IMR-90 (cell line): ENCODE measurements at regions not wholly inside any gene's neighbourhood (a gene's known extent, or its start where the extent isn't known, plus 50 kb on each side); places are given as distances from the start of the nearest gene placed in this dataset.

Experiments
- ATAC-seq: fragments of 200-7000 bp; cut with Tn5 transposase; 2 replicates; pipeline ENCODE4 v1.9.1; 2020; ENCODE audit warnings: low read depth, mild to moderate bottlenecking, moderate library complexity
- BruUV-seq: library from RNA; stranded (reverse); fragments of 400-500 nt; replicated peaks from 2 replicates; lab custom pipeline; 2021; lab: Mats Ljungman, UMichigan
- CTCF ChIA-PET: fragments of 300-600 bp; formaldehyde crosslinking; extraction: SDS; loops from one replicate; lab custom pipeline; 2021; ENCODE audit warnings: antibody characterized with exemption; lab: Yijun Ruan, JAX
- POLR2A ChIA-PET: fragments of 300-600 bp; sonication (Branson Sonifier 250); formaldehyde crosslinking; loops from one replicate; lab custom pipeline; 2022; ENCODE audit warnings: antibody characterized with exemption; ENCODE audit not compliant: unreplicated experiment; lab: Charles Lee
- DNase-seq: peaks from one replicate; pipeline ENCODE4 v3.0.0; 2013
- H2AFZ ChIP-seq: replicated peaks from 2 replicates; pipeline ENCODE3; 2013; ENCODE audit warnings: low read length, mild to moderate bottlenecking; ENCODE audit not compliant: poor library complexity
- H2AK5ac ChIP-seq: 2 replicates; pipeline ENCODE4 v1.6.1; 2013; ENCODE audit warnings: low read depth, low read length, inconsistent platforms
- H2AK9ac ChIP-seq: replicated peaks from 2 replicates; pipeline ENCODE3; 2013; ENCODE audit warnings: mild to moderate bottlenecking, low read depth, low read length, moderate library complexity; ENCODE audit not compliant: poor library complexity
- H2BK120ac ChIP-seq: 2 replicates; pipeline ENCODE4 v1.6.1; 2013; ENCODE audit warnings: low read depth, low read length, inconsistent platforms
- H2BK15ac ChIP-seq: 3 replicates; pipeline ENCODE4 v1.6.1; 2013; ENCODE audit warnings: low read depth, low read length, inconsistent platforms
- H2BK20ac ChIP-seq: 2 replicates; pipeline ENCODE4 v1.6.1; 2013; ENCODE audit warnings: low read depth, mild to moderate bottlenecking, inconsistent platforms, low read length, moderate library complexity
- H2BK5ac ChIP-seq: 2 replicates; pipeline ENCODE4 v1.6.1; 2013; ENCODE audit warnings: mild to moderate bottlenecking, low read depth, low read length, inconsistent platforms; ENCODE audit not compliant: poor library complexity, severe bottlenecking
- H3K14ac ChIP-seq: replicated peaks from 2 replicates; pipeline ENCODE4 v1.6.1; 2013; ENCODE audit warnings: low read depth, low read length, inconsistent platforms
- H3K18ac ChIP-seq: 2 replicates; pipeline ENCODE4 v1.6.1; 2013; ENCODE audit warnings: low read depth, low read length, control low read depth
- H3K23ac ChIP-seq: 2 replicates; pipeline ENCODE4 v1.6.1; 2013; ENCODE audit warnings: low read depth, low read length, inconsistent platforms
- H3K27ac ChIP-seq: 2 replicates; pipeline ENCODE4 v1.5.1; 2013; ENCODE audit warnings: mild to moderate bottlenecking, control low read depth, low read length; ENCODE audit not compliant: insufficient read depth
- H3K27me3 ChIP-seq: 2 replicates; pipeline ENCODE4 v1.6.1; 2013; ENCODE audit warnings: low read length; ENCODE audit not compliant: control insufficient read depth, insufficient read depth
- H3K36me3 ChIP-seq: 2 replicates; pipeline ENCODE4 v1.6.1; 2013; ENCODE audit warnings: low read length, mixed read lengths; ENCODE audit not compliant: control insufficient read depth, insufficient read depth
- H3K4ac ChIP-seq: 2 replicates; pipeline ENCODE4 v1.6.1; 2013; ENCODE audit warnings: low read depth, low read length, inconsistent platforms
- H3K4me1 ChIP-seq: 2 replicates; pipeline ENCODE4 v1.6.1; 2013; ENCODE audit warnings: low read length, mixed read lengths; ENCODE audit not compliant: control insufficient read depth, insufficient read depth
- H3K4me2 ChIP-seq: 2 replicates; pipeline ENCODE4 v1.6.1; 2013; ENCODE audit warnings: low read depth, mild to moderate bottlenecking, control low read depth, low read length, moderate library complexity
- H3K4me3 ChIP-seq: 2 replicates; pipeline ENCODE4 v1.5.1; 2013; ENCODE audit warnings: low read depth, mild to moderate bottlenecking, control low read depth, low read length, moderate library complexity; ENCODE audit not compliant: insufficient read depth
- H3K56ac ChIP-seq: 2 replicates; pipeline ENCODE4 v1.6.1; 2013; ENCODE audit warnings: low read length, inconsistent platforms; ENCODE audit not compliant: insufficient read depth; ENCODE audit errors: extremely low read depth
- H3K79me1 ChIP-seq, 2 experiments: 2 replicates each; pipeline ENCODE4 v1.6.1; 2013; ENCODE audit warnings: low read length in 2 of 2, inconsistent platforms in 1 of 2, low read depth in 1 of 2
- H3K9ac ChIP-seq: 2 replicates; pipeline ENCODE4 v1.6.1; 2013; ENCODE audit warnings: low read depth, low read length, control low read depth
- H3K9me1 ChIP-seq: 2 replicates; pipeline ENCODE4 v1.6.1; 2013; ENCODE audit warnings: low read length, inconsistent platforms; ENCODE audit not compliant: insufficient read depth
- H3K9me3 ChIP-seq: 2 replicates; pipeline ENCODE4 v1.6.1; 2013; ENCODE audit warnings: low read length; ENCODE audit not compliant: control insufficient read depth, insufficient read depth
- H4K20me1 ChIP-seq: 2 replicates; pipeline ENCODE4 v1.6.1; 2013; ENCODE audit warnings: low read length, inconsistent platforms; ENCODE audit not compliant: insufficient read depth
- H4K5ac ChIP-seq: 2 replicates; pipeline ENCODE4 v1.6.1; 2013; ENCODE audit warnings: mild to moderate bottlenecking, low read depth, low read length, control low read depth
- H4K8ac ChIP-seq, 2 experiments: 2 replicates each; pipeline ENCODE4 v1.6.1; 2013; ENCODE audit warnings: low read depth in 2 of 2, low read length in 2 of 2, control low read depth in 1 of 2, inconsistent platforms in 1 of 2
- H4K91ac ChIP-seq: 2 replicates; pipeline ENCODE4 v1.6.1; 2013; ENCODE audit warnings: low read depth, low read length, inconsistent platforms; ENCODE audit not compliant: insufficient read depth
- CEBPB ChIP-seq: IDR thresholded peaks from 2 replicates; pipeline ENCODE4 v1.6.1; 2012; ENCODE audit warnings: low read depth, low read length, improper control_type of control experiment
- CHD1 ChIP-seq: IDR thresholded peaks from 2 replicates; pipeline ENCODE4 v1.6.1; 2012; ENCODE audit warnings: low read depth, low read length, improper control_type of control experiment
- ELK1 ChIP-seq: fragments of 150-350 bp; IDR thresholded peaks from 2 replicates; pipeline ENCODE4 v1.6.1; 2016; ENCODE audit warnings: low read depth, mild to moderate bottlenecking, low read length, moderate library complexity, borderline replicate concordance
- FOS ChIP-seq: fragments of 150-350 bp; IDR thresholded peaks from 2 replicates; pipeline ENCODE4 v1.6.1; 2016; ENCODE audit warnings: low read depth, low read length
- MAZ ChIP-seq: IDR thresholded peaks from 2 replicates; pipeline ENCODE4 v1.6.1; 2012; ENCODE audit warnings: low read depth, mild to moderate bottlenecking, low read length, improper control_type of control experiment, moderate library complexity, borderline replicate concordance
- RAD21 ChIP-seq: IDR thresholded peaks from 2 replicates; pipeline ENCODE4 v1.6.1; 2012; ENCODE audit warnings: low read length, improper control_type of control experiment
- SMC3 ChIP-seq: fragments of 150-350 bp; IDR thresholded peaks from 2 replicates; pipeline ENCODE4 v1.6.1; 2016; ENCODE audit warnings: low read depth, mild to moderate bottlenecking, antibody characterized with exemption, low read length, moderate library complexity
- WGBS, 2 experiments: methylation state at CpG; one replicate each; pipeline versions ENCODE4 v1.1.5 to v1.1.7; 2013; ENCODE audit warnings: missing lambda C conversion rate in 2 of 2; ENCODE audit not compliant: insufficient read length in 1 of 2; ENCODE audit errors: extremely low coverage in 2 of 2; 5-methylcytosine and 5-hydroxymethylcytosine counted together
- dilution Hi-C: fragments of 300-500 bp; cut with HindIII; formaldehyde crosslinking; loops from one replicate; pipeline ENCODE4 v1.14.3; 2018; ENCODE audit warnings: low sequenced_read_pairs; ENCODE audit not compliant: unreplicated experiment
- in situ Hi-C: fragments of 300-500 bp; cut with MboI; formaldehyde crosslinking; loops from 3 replicates; pipeline ENCODE4 v1.14.3; 2019; ENCODE audit warnings: low sequenced_read_pairs, inconsistent platforms, mixed read lengths
- intact Hi-C: fragments of 100-400 bp; cut with micrococcal nuclease; formaldehyde crosslinking; loops from 2 replicates; pipeline ENCODE4 v1.10.0; 2022

DNA sequence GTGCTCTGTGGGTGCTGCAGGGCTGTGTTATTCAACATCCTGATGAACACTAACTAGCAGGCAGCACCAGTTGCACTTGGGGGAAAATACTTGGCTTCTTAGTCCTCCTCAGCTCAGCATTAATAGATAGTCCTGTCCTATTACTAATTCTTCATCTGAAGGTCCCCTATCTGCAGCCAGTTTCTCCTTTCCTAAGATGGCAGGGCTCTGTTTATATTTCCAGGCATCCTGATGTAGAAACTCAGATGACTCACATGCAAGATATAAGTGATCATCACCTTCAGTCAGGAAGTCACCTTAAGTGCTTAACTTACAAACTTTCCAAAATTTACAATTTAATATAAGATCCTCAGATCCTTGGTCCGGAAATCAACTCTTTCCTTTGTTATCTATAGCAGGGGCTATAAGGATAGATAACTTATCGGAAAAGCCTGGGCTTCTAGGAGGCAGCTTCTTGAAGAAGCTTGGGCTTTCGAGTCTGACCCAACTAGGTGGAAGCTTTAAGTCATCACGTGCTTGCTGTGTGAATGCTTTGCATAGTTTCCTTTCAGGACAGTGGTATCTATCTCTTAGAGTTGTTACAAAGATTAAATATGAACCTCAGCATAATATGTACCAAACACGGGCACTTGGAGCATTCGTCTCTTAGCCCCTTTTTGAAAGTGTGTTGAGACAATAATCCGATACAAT lies 181.0 kb upstream of the GRIP1 start:
- dilution Hi-C loops = no loop called here
- WGBS, 2 experiments = no CpG with 5 or more reads among the region's 7 CpGs

More for the DNA sequence above, 181.0 kb upstream of the GRIP1 start:
- Histone ChIP-seq H3K4me3 (no peak overlapping the region), H3K18ac (no peak overlapping the region), H3K56ac (no peak overlapping the region), H3K4ac (no peak overlapping the region), H3K9ac (no peak overlapping the region), H4K20me1 (no peaks in the 10 kb centered on the region), H2AK5ac (no peak overlapping the region), H2BK5ac (no peak overlapping the region), H2BK120ac (no peak overlapping the region), H2BK20ac (no peak overlapping the region), H3K23ac (no peak overlapping the region), H3K27me3 (no peaks in the 10 kb centered on the region), H3K4me2 (no peak overlapping the region), H3K27ac (no peak overlapping the region), H3K14ac (no peak overlapping the region), H2AK9ac (no peak overlapping the region), H3K36me3 (no peaks in the 10 kb centered on the region), H4K5ac (no peak overlapping the region), H3K9me3 (no peaks in the 10 kb centered on the region), H2AFZ (no peak overlapping the region), H4K91ac (no peak overlapping the region), H3K9me1 (no peaks in the 10 kb centered on the region), H3K79me1 (no peaks in the 10 kb centered on the region), H2BK15ac (no peak overlapping the region), H3K4me1 (no peaks in the 10 kb centered on the region), H4K8ac (no peak overlapping the region)
- in situ Hi-C loops = no loop called here
- ChIA-PET POLR2A (interaction anchor here (0.6 kb wide), 1 partner anchor 495 kb away, joined by 6 read pairs; no protein-coding TSS in a partner anchor), CTCF (interaction anchor here (0.9 kb wide), 1 partner anchor 10 kb away, joined by 3 read pairs; no protein-coding TSS in a partner anchor)
- DNase-seq = no peak
- ATAC-seq = no peak
- BruUV-seq = no TSS peak
- intact Hi-C loops = loop anchor here (1.0 to 5.0 kb wide), 2 partner anchors 171 to 1968 kb away; no protein-coding TSS in a partner anchor
- TF ChIP-seq SMC3 (no peak), ELK1 (no peak), CHD1 (no peak), MAZ (no peak), FOS (no peak), RAD21 (no peak), CEBPB (no peak)
